Ectodermal cell (in vitro differentiated cells): ENCODE measurements at regions not wholly inside any gene's neighbourhood (a gene's known extent, or its start where the extent isn't known, plus 50 kb on each side); places are given as distances from the start of the nearest gene placed in this dataset.

ENCODE experiments used
- H3K27ac ChIP-seq: 2 replicates; pipeline ENCODE4 v1.7.0; 2013; ENCODE audit warnings: mild to moderate bottlenecking, low read depth, low read length; ENCODE audit not compliant: insufficient read depth, poor library complexity, severe bottlenecking
- H3K27me3 ChIP-seq: 2 replicates; pipeline ENCODE4 v1.7.0; 2013; ENCODE audit warnings: mild to moderate bottlenecking, low read length; ENCODE audit not compliant: insufficient read depth, control insufficient read depth, poor library complexity, severe bottlenecking
- H3K36me3 ChIP-seq: one replicate; pipeline ENCODE4 v1.7.0; 2013; ENCODE audit warnings: low read length; ENCODE audit not compliant: control insufficient read depth, insufficient read depth
- H3K4me1 ChIP-seq: one replicate; pipeline ENCODE4 v1.7.0; 2013; ENCODE audit warnings: low read length; ENCODE audit not compliant: control insufficient read depth, insufficient read depth
- H3K4me3 ChIP-seq: 2 replicates; pipeline ENCODE4 v1.7.0; 2013; ENCODE audit warnings: low read depth, low read length, control low read depth; ENCODE audit not compliant: insufficient read depth
- H3K9me3 ChIP-seq: 2 replicates; pipeline ENCODE4 v1.7.0; 2013; ENCODE audit warnings: mild to moderate bottlenecking, low read length, moderate library complexity; ENCODE audit not compliant: control insufficient read depth
- WGBS, 2 experiments: methylation state at CpG; one replicate each; pipeline ENCODE4 v1.1.7; 2013; ENCODE audit warnings: missing lambda C conversion rate in 2 of 2; 5-methylcytosine and 5-hydroxymethylcytosine counted together

DNA sequence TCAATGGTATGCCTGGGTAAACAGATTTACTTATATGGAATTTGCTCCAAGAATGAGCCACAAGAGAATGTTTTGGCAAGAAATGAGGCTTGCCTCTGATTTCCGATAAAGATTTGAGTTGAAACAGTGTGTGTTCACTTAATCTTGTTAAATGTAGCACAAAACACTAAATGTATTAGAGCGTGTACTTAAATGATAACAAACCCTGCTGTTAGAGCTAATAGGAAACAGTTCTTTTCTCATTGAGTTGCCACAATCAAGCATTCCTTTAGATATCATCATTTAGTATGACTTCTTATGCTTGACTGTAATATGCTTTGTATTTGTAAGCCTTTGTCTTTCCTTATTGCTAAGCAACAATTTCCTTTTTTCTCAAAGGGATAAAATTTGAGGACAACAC lies 353.6 kb upstream of the ZNF717 start:
- Histone ChIP-seq H3K27ac (no peak overlapping the region), H3K4me3 (no peak overlapping the region), H3K4me1 (no peaks in the 10 kb centered on the region), H3K36me3 (no peaks in the 10 kb centered on the region), H3K9me3 (no peaks in the 10 kb centered on the region), H3K27me3 (no peaks in the 10 kb centered on the region)
- 88 to 93% methylated on average over 1 to 2 of the region's 2 CpGs for whole genome bisulfite sequencing, 2 experiments

DNA sequence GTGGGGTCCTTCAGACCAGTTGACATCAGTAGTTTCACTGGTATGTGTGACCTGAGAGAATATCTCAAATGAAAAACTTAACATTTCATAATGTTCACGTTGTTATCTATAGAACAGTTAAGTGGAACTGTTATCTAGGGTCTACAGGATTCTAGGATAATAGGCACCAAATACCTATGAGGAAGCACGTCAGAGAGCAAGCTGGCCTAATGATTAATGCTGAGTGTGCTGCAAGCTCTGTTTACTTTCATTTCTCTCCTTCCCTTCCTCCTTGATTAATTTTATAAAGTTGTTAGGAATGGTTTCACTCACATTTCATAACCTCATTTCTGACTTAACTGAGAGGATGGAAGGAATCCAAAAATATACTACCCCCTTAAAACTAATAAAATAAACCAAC lies 362.5 kb upstream of the ZNF717 start:
- no peak overlapping the region for H3K4me3 ChIP-seq
- H3K27ac ChIP-seq, result no peak overlapping the region
- no peaks in the 10 kb centered on the region for H3K36me3 ChIP-seq
- H3K4me1 ChIP-seq, result no peaks in the 10 kb centered on the region
- no peaks in the 10 kb centered on the region for H3K27me3 ChIP-seq
- no peaks in the 10 kb centered on the region for H3K9me3 ChIP-seq
- WGBS, 2 experiments, result 93 to 100% methylated on average over 2 of the region's 2 CpGs

DNA sequence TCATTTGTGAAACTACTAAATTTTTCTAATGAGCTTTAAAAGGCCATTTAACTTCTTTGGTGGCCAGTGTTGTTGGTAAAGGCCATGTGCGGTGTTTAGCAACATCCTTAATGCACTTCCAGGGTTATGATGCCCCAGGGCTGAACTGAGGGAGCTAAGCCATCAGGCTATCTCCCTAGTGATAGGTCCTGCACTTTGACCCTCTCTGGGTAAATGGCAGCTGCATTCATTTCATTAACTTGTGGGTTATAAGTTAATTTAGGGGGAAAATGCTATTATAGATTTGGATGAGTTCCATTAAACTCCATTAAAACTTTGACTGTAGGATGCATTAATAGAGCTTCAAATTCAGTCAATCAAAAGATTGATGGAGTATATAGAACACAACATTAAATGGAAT lies 366.7 kb upstream of the ZNF717 start:
- H3K4me1 ChIP-seq, result no peaks in the 10 kb centered on the region
- H3K27ac ChIP-seq, result no peak overlapping the region
- H3K4me3 ChIP-seq, result no peak overlapping the region
- no peaks in the 10 kb centered on the region for H3K36me3 ChIP-seq
- 100% methylated on average over 1 of the region's 1 CpG for WGBS, 2 experiments
- H3K9me3 ChIP-seq, result no peaks in the 10 kb centered on the region
- H3K27me3 ChIP-seq, result no peaks in the 10 kb centered on the region

DNA sequence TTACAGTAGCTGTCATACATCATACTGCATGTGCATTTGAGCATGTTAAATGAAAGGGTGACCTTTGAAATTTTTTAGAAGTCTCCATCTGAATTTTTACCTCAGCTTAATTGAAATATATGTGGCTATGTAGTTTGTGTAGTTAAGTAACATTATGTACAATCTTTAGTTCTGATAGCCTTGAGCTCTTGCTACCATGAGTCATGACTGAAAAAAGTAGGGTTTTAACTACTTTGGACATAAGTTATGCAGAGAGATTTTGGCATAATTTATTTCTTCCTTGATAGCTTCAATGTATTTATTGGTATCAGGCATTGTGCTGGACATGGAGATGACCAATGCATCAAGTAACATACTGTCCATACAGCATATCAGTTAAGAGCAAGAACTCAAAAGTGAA lies 376.5 kb upstream of the ZNF717 start:
- no peaks in the 10 kb centered on the region for H3K27me3 ChIP-seq
- H3K4me1 ChIP-seq, result no peaks in the 10 kb centered on the region
- H3K36me3 ChIP-seq, result no peaks in the 10 kb centered on the region
- H3K27ac ChIP-seq, result no peak overlapping the region
- no peak overlapping the region for H3K4me3 ChIP-seq
- no peaks in the 10 kb centered on the region for H3K9me3 ChIP-seq

DNA sequence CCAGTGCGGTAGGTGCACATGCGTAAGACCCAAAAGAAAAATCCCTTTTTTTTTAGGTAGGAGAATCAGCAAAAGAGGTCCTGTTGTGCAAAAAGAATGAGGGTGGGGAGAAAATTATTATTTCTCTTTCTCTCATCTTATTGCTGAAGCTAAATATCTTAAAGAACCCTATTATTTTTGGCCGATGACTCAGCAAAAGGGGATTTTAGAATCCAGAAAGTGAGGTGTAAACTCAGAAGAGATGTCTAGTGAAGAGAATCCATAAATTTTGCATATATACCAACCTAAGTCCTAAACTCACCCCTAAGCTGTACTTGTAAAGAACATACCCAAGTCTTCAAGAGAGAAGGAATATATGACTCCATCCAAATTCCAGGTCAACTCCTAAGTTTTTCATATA lies 386.3 kb upstream of the ZNF717 start:
- Histone ChIP-seq H3K27me3 (no peaks in the 10 kb centered on the region), H3K4me3 (no peak overlapping the region), H3K4me1 (no peaks in the 10 kb centered on the region), H3K36me3 (no peaks in the 10 kb centered on the region), H3K9me3 (no peaks in the 10 kb centered on the region), H3K27ac (no peak overlapping the region)
- WGBS, 2 experiments, result 89% methylated on average over 2 of the region's 3 CpGs; no CpG with 5 or more reads in 1 of the 2 experiments

DNA sequence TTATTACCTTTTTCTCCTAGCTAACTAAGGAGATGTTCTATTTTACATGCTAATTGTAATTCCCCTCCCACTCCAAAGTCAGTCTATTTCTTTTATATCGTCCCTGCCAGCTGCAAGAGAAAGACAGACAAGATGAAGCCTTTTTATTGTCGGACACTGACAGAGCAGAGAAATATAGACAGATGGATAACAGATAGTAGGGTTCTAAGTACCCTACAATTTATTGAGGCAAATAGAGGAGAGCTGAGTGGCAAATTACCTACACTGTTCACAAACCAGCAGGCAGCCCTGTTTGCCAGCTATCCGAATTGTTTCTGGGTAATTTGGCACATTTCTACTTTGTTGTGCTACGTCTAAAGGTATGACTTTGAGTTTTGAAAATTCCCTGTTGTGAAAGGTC lies 392.3 kb upstream of the ZNF717 start:
- no peak overlapping the region for H3K4me3 ChIP-seq
- H3K36me3 ChIP-seq, result no peaks in the 10 kb centered on the region
- 89 to 90% methylated on average over 4 of the region's 4 CpGs for WGBS, 2 experiments
- H3K9me3 ChIP-seq, result no peaks in the 10 kb centered on the region
- H3K27ac ChIP-seq, result no peak overlapping the region
- H3K27me3 ChIP-seq, result no peaks in the 10 kb centered on the region
- no peaks in the 10 kb centered on the region for H3K4me1 ChIP-seq

DNA sequence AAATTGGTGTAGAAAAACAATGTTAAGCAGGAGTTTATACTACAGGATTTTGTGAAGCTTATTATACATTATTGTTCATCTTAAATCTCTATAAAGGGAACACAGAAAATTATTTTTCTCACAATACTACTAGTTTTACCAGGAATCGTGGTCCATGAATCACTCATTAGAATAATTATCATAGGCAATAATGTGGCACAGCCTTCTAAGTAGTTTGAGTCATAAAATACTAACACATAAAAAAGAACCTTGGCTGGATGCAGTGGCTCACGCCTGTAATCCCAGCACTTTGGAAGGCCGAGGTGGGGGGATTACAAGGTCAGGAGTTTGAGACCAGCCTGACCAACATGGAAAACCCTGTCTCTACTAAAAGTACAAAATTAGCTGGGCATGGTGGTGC lies 393.1 kb upstream of the ZNF717 start:
- Histone ChIP-seq H3K36me3 (no peaks in the 10 kb centered on the region), H3K9me3 (no peaks in the 10 kb centered on the region), H3K4me3 (no peak overlapping the region), H3K27ac (no peak overlapping the region), H3K27me3 (no peaks in the 10 kb centered on the region), H3K4me1 (no peaks in the 10 kb centered on the region)
- 80 to 92% methylated on average over 3 of the region's 3 CpGs for whole genome bisulfite sequencing, 2 experiments

DNA sequence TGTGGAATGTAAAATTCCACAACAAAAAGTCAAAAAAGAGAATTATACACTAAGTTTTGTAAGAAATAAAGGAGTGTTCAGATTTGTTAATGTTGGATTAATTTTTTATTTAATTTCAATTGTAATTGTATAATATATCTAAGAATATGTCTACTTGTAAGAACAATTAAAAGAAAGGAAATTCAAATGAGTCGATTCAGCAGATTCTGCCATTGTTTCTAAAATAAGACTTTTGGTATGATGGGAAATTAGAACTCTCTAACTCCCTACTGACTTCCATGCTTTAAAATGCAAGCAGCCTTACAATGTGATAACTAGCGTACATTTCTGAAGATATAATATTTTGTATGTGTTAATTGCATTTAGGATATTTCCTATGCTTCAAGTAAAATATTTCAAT lies 395.9 kb upstream of the ZNF717 start:
- H3K27ac ChIP-seq, result no peak overlapping the region
- H3K27me3 ChIP-seq, result no peaks in the 10 kb centered on the region
- H3K4me1 ChIP-seq, result no peaks in the 10 kb centered on the region
- no peak overlapping the region for H3K4me3 ChIP-seq
- no CpG with 5 or more reads among the region's 2 CpGs for WGBS, 2 experiments
- H3K9me3 ChIP-seq, result no peaks in the 10 kb centered on the region
- no peaks in the 10 kb centered on the region for H3K36me3 ChIP-seq

DNA sequence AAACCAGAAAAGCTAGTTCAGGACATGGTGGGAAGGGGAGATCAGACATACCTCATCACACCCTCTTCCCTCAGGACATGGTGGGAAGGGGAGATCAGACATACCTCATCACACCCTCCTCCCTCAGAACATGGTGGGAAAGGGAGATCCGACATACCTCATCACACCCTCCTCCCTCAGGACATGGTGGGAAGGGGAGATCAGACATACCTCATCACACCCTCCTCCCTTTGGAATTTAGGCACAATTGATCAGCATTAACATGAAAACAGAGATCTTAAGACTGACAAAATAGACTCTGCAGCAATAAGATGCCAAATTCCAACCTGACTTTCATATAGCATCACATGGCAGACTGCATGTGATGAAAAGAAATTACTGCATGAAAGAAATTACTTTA lies 412.7 kb upstream of the ZNF717 start:
- WGBS, 2 experiments, result 71% methylated on average over 1 of the region's 1 CpG; no CpG with 5 or more reads in 1 of the 2 experiments
- Histone ChIP-seq H3K4me1 (no peaks in the 10 kb centered on the region), H3K9me3 (no peaks in the 10 kb centered on the region), H3K4me3 (no peak overlapping the region), H3K36me3 (no peaks in the 10 kb centered on the region), H3K27me3 (no peaks in the 10 kb centered on the region), H3K27ac (no peak overlapping the region)

DNA sequence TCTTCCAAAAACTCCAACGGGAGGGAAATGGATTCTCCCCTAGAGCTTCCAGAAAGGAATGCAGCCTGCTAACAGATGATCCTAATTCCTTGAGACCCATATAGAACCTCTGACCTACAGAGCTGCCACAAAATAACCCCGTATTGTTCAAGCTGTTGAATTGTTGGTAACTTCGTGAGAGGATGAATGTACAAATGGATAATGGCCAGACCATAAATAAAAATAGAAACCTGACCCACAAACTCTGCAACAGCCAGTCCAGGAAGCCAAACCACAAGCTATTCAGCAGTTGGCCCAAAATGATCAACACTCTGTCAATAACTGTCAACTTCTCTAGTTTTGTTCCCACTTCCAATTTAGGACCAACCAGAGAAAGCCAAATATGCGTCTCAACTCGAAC lies 414.0 kb upstream of the ZNF717 start:
- no peaks in the 10 kb centered on the region for H3K27me3 ChIP-seq
- no peak overlapping the region for H3K27ac ChIP-seq
- no peaks in the 10 kb centered on the region for H3K9me3 ChIP-seq
- H3K4me1 ChIP-seq, result no peaks in the 10 kb centered on the region
- 89 to 93% methylated on average over 4 to 5 of the region's 5 CpGs for whole genome bisulfite sequencing, 2 experiments
- no peaks in the 10 kb centered on the region for H3K36me3 ChIP-seq
- no peak overlapping the region for H3K4me3 ChIP-seq

DNA sequence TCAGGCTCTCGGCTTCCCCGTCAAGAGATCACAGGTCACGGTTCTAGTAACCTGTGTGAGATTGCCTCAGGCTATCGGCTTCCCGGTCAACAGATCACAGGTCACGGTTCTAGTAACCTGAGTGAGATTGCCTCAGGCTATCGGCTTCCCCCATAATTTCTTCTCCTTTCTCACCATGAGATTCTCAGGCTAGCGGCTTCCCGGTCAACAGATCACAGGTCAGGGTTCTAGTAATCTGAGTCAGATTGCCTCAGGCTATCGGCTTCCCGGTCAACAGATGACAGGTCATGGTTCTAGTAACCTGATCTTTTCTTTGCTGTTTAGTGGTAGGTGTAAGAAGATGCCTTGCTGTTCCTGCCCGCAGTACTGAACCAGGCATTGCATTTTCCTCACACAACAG lies 418.2 kb upstream of the ZNF717 start:
- H3K4me1 ChIP-seq, result no peaks in the 10 kb centered on the region
- no peak overlapping the region for H3K4me3 ChIP-seq
- WGBS, 2 experiments, result 87 to 91% methylated on average over 11 to 12 of the region's 12 CpGs

More for the DNA sequence above, 418.2 kb upstream of the ZNF717 start:
- no peaks in the 10 kb centered on the region for H3K27me3 ChIP-seq
- no peak overlapping the region for H3K27ac ChIP-seq
- H3K9me3 ChIP-seq, result no peaks in the 10 kb centered on the region
- H3K36me3 ChIP-seq, result no peaks in the 10 kb centered on the region
